22Rv1 (cell line): ENCODE measurements at regions not wholly inside any gene's neighbourhood (a gene's known extent, or its start where the extent isn't known, plus 50 kb on each side); places are given as distances from the start of the nearest gene placed in this dataset.

Source experiments
- ZFX ChIP-seq: fragments of 450-650 bp; IDR thresholded peaks from 2 replicates; pipeline ENCODE4 v1.6.1; 2017; ENCODE audit warnings: antibody characterized with exemption, borderline replicate concordance
- TF ChIP-seq, protein P1 (sequence below): fragments of 450-650 bp; IDR thresholded peaks from 2 replicates; pipeline ENCODE4 v1.5.1; 2017; ENCODE audit warnings: mild to moderate bottlenecking

- TF ChIP-seq, protein P1, sequence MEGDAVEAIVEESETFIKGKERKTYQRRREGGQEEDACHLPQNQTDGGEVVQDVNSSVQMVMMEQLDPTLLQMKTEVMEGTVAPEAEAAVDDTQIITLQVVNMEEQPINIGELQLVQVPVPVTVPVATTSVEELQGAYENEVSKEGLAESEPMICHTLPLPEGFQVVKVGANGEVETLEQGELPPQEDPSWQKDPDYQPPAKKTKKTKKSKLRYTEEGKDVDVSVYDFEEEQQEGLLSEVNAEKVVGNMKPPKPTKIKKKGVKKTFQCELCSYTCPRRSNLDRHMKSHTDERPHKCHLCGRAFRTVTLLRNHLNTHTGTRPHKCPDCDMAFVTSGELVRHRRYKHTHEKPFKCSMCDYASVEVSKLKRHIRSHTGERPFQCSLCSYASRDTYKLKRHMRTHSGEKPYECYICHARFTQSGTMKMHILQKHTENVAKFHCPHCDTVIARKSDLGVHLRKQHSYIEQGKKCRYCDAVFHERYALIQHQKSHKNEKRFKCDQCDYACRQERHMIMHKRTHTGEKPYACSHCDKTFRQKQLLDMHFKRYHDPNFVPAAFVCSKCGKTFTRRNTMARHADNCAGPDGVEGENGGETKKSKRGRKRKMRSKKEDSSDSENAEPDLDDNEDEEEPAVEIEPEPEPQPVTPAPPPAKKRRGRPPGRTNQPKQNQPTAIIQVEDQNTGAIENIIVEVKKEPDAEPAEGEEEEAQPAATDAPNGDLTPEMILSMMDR = no peak
- no peak for TF ChIP-seq ZFX
Observed at GRCh38 chr20:60306551-60306950, 348.3 kb downstream of the CDH26 start.
